ENCODE measurements at regions not wholly inside any gene's neighbourhood (a gene's known extent, or its start where the extent isn't known, plus 50 kb on each side); places are given as distances from the start of the nearest gene placed in this dataset. TPM values are rescaled to one million over a fixed set of nuclear protein-coding genes. Genes with fewer than 3 reads are reported as not detected.

Small RNA genes lying in the stretch of these regions (small RNA-seq; reads per million reads assigned to genes)
- 1.7 reads per million, percentile 84 among the genes with 10 or more reads in this experiment for gene RF00003 (ENCODE audit: low replicate concordance)
- not detected for gene RF00619 (ENCODE audit: low replicate concordance)
- not detected for gene RNA5SP536 (ENCODE audit: low replicate concordance)
- gene RNU6-1071P (ENCODE audit: low replicate concordance) = not detected

All from skin of body (tissue), 1 donor.